Natural killer cell (primary cell): ENCODE measurements at regions not wholly inside any gene's neighbourhood (a gene's known extent, or its start where the extent isn't known, plus 50 kb on each side); places are given as distances from the start of the nearest gene placed in this dataset.

Experiments used
- ATAC-seq, 3 donors: fragments of 150-1000 bp in 2 of 3; fragments of 200-7000 bp in 1 of 3; cut with Tn5 transposase; 1 replicate in 1 of 3; 2 replicates in 2 of 3; pipeline ENCODE4 v1.10.0; 2021; ENCODE audit warnings: mild to moderate bottlenecking in 2 of 3, moderate library complexity in 2 of 3
- DNase-seq, 2 donors: peaks; one replicate each; pipeline versions ENCODE4 v3.0.0 to v3.0.0-alpha.2; 2013 to 2021; ENCODE audit warnings: mixed read lengths in 1 of 2
- H3K27ac ChIP-seq: one replicate; pipeline ENCODE4 v1.5.1; 2013; ENCODE audit warnings: mild to moderate bottlenecking, low read length
- H3K27me3 ChIP-seq: one replicate; pipeline ENCODE4 v1.6.1; 2013; ENCODE audit warnings: low read length; ENCODE audit not compliant: control insufficient read depth, insufficient read depth
- H3K36me3 ChIP-seq: one replicate; pipeline ENCODE4 v1.6.1; 2013; ENCODE audit warnings: low read length; ENCODE audit not compliant: control insufficient read depth, insufficient read depth
- H3K4me1 ChIP-seq: one replicate; pipeline ENCODE4 v1.6.1; 2013; ENCODE audit warnings: low read length; ENCODE audit not compliant: control insufficient read depth, insufficient read depth
- H3K4me3 ChIP-seq: one replicate; pipeline ENCODE4 v1.5.1; 2013; ENCODE audit warnings: low read length
- H3K9me3 ChIP-seq: one replicate; pipeline ENCODE4 v1.6.1; 2013; ENCODE audit warnings: low read length; ENCODE audit not compliant: control insufficient read depth, insufficient read depth
- H3K27ac Mint-ChIP-seq, 2 donors: one replicate each; pipeline ENCODE4 v1.8.0; 2022; ENCODE audit warnings: mild to moderate bottlenecking in 2 of 2, mixed read lengths in 2 of 2, moderate library complexity in 1 of 2
- H3K27me3 Mint-ChIP-seq, 2 donors: one replicate each; pipeline ENCODE4 v1.8.0; 2022; ENCODE audit warnings: low read depth in 2 of 2, mixed read lengths in 2 of 2
- H3K36me3 Mint-ChIP-seq: one replicate; pipeline ENCODE4 v1.8.0; 2022; ENCODE audit warnings: mixed read lengths
- H3K4me1 Mint-ChIP-seq, 2 donors: one replicate each; pipeline ENCODE4 v1.8.0; 2022; ENCODE audit warnings: mixed read lengths in 2 of 2
- H3K4me3 Mint-ChIP-seq: one replicate; pipeline ENCODE4 v1.8.0; 2022; ENCODE audit warnings: mild to moderate bottlenecking, moderate library complexity, mixed read lengths
- H3K9me3 Mint-ChIP-seq, 2 donors: one replicate each; pipeline ENCODE4 v1.8.0; 2022; ENCODE audit warnings: mixed read lengths in 2 of 2
- CTCF ChIP-seq: fragments of 200-600 bp; IDR thresholded peaks from one replicate; pipeline ENCODE4 v1.8.0; 2022; ENCODE audit warnings: antibody characterized with exemption
- WGBS: methylation state at CpG from one replicate; pipeline ENCODE4 v1.1.7; 2013; ENCODE audit warnings: missing lambda C conversion rate; ENCODE audit not compliant: insufficient coverage; 5-methylcytosine and 5-hydroxymethylcytosine counted together
- intact Hi-C: fragments of 100-400 bp; cut with micrococcal nuclease; formaldehyde crosslinking; loops from one replicate; pipeline ENCODE4 v1.14.2; 2022

- H3K4me3 Mint-ChIP-seq = no peak overlapping the region
- no peaks in the 10 kb centered on the region for H3K36me3 Mint-ChIP-seq
Measured at GRCh38 chr11:81002374-81002773, 1561.5 kb upstream of the TENM4 start.

GRCh38 chr11:81000735-81001134 lies 1559.9 kb upstream of the TENM4 start:
- 40% methylated on average over 1 of the region's 1 CpG for WGBS
- DNase-seq (no peak), ATAC-seq (no peak)
- H3K27ac ChIP-seq = no peak overlapping the region
- Mint-ChIP-seq H3K4me3 (no peak overlapping the region), H3K27ac (no peak overlapping the region), H3K9me3 (peaks cover 12 to 13% of the 10 kb centered on the region in 2 donors), H3K4me1 (no peaks in the 10 kb centered on the region), H3K27me3 (no peaks in the 10 kb centered on the region), H3K36me3 (no peaks in the 10 kb centered on the region)
- no peaks in the 10 kb centered on the region for H3K27me3 ChIP-seq
- H3K4me3 ChIP-seq = no peak overlapping the region
- H3K36me3 ChIP-seq = no peaks in the 10 kb centered on the region
- intact Hi-C loops = no loop called here
- H3K9me3 ChIP-seq = no peaks in the 10 kb centered on the region
- no peak for TF ChIP-seq CTCF
- H3K4me1 ChIP-seq = no peaks in the 10 kb centered on the region

More at GRCh38 chr11:81002374-81002773, 1561.5 kb upstream of the TENM4 start:
- no peaks in the 10 kb centered on the region for H3K36me3 ChIP-seq
- no peaks in the 10 kb centered on the region for H3K9me3 ChIP-seq
- ATAC-seq (no peak), DNase-seq (no peak)
- intact Hi-C loops = no loop called here
- WGBS = 100% methylated on average over 3 of the region's 4 CpGs
- H3K9me3 Mint-ChIP-seq = peaks cover 9 to 13% of the 10 kb centered on the region in 2 donors
- no peak overlapping the region for H3K27ac ChIP-seq
- no peaks in the 10 kb centered on the region for H3K27me3 ChIP-seq
- TF ChIP-seq CTCF = no peak
- H3K4me1 Mint-ChIP-seq = no peaks in the 10 kb centered on the region
- no peak overlapping the region for H3K4me3 ChIP-seq
- no peaks in the 10 kb centered on the region for H3K27me3 Mint-ChIP-seq
- H3K27ac Mint-ChIP-seq = no peak overlapping the region
- H3K4me1 ChIP-seq = no peaks in the 10 kb centered on the region

- Mint-ChIP-seq H3K4me3 (no peak overlapping the region), H3K36me3 (no peaks in the 10 kb centered on the region), H3K9me3 (peaks cover 11 to 12% of the 10 kb centered on the region in 2 donors), H3K27me3 (no peaks in the 10 kb centered on the region), H3K4me1 (no peaks in the 10 kb centered on the region), H3K27ac (no peak overlapping the region)
- Histone ChIP-seq H3K4me3 (no peak overlapping the region), H3K27ac (no peak overlapping the region), H3K4me1 (no peaks in the 10 kb centered on the region), H3K9me3 (no peaks in the 10 kb centered on the region), H3K36me3 (no peaks in the 10 kb centered on the region), H3K27me3 (no peaks in the 10 kb centered on the region)
- ATAC-seq (no peak), DNase-seq (no peak)
- intact Hi-C loops = no loop called here
- TF ChIP-seq CTCF = no peak
Measured at GRCh38 chr11:81000334-81000733, 1559.5 kb upstream of the TENM4 start.

GRCh38 chr11:80995523-80995922 lies 1554.7 kb upstream of the TENM4 start:
- 100% methylated on average over 1 of the region's 2 CpGs for WGBS
- Histone ChIP-seq H3K27ac (no peak overlapping the region), H3K36me3 (no peaks in the 10 kb centered on the region), H3K4me3 (no peak overlapping the region), H3K9me3 (no peaks in the 10 kb centered on the region), H3K4me1 (no peaks in the 10 kb centered on the region), H3K27me3 (no peaks in the 10 kb centered on the region)
- no peak for ATAC-seq
- Mint-ChIP-seq H3K27ac (no peak overlapping the region), H3K9me3 (peaks cover 13 to 16% of the 10 kb centered on the region in 2 donors), H3K4me3 (no peak overlapping the region), H3K36me3 (no peaks in the 10 kb centered on the region), H3K4me1 (no peaks in the 10 kb centered on the region), H3K27me3 (no peaks in the 10 kb centered on the region)
- TF ChIP-seq CTCF = no peak
- no peak for DNase-seq
- intact Hi-C loops = no loop called here
